Thyroid gland (tissue), 4 donors: ENCODE measurements at regions not wholly inside any gene's neighbourhood (a gene's known extent, or its start where the extent isn't known, plus 50 kb on each side); places are given as distances from the start of the nearest gene placed in this dataset.

ENCODE experiments used
- DNase-seq, 2 donors: peaks; one replicate each; pipeline ENCODE4 v3.0.0-alpha.2; 2019
- H3K27ac ChIP-seq, 3 donors: fragments of 200-600 bp; sonication (generic); 1 replicate in 2 of 3; 2 replicates in 1 of 3; pipeline ENCODE4 v1.5.1; 2016 to 2019; ENCODE audit warnings: mild to moderate bottlenecking in 1 of 3, moderate library complexity in 1 of 3
- H3K27me3 ChIP-seq: fragments of 200-600 bp; sonication (generic); one replicate; pipeline ENCODE4 v1.5.1; 2019
- H3K36me3 ChIP-seq, 2 donors: fragments of 200-600 bp; sonication (generic); one replicate each; pipeline ENCODE4 v1.5.1; 2016 to 2019
- H3K4me1 ChIP-seq, 2 donors: fragments of 200-600 bp; sonication (generic); one replicate each; pipeline ENCODE4 v1.5.1; 2017 to 2019
- H3K4me3 ChIP-seq, 3 donors: fragments of 200-600 bp; sonication (generic); replicated peaks in 1 of 3; 1 replicate in 2 of 3; 2 replicates in 1 of 3; pipeline ENCODE4 v1.5.1; 2016; ENCODE audit warnings: mild to moderate bottlenecking in 1 of 3
- H3K9me3 ChIP-seq: fragments of 200-600 bp; sonication (generic); one replicate; pipeline ENCODE4 v1.5.1; 2017
- POLR2A ChIP-seq, 2 donors: fragments of 450-650 bp; IDR thresholded peaks; one replicate each; pipeline ENCODE4 v1.6.1; 2017; ENCODE audit warnings: antibody characterized with exemption in 2 of 2, mild to moderate bottlenecking in 2 of 2, moderate library complexity in 1 of 2
- WGBS, 2 donors: methylation state at CpG; one replicate each; pipeline ENCODE4 v1.1.5; 2017; 5-methylcytosine and 5-hydroxymethylcytosine counted together
- intact Hi-C: fragments of 100-400 bp; cut with DNase I; formaldehyde crosslinking; loops from one replicate; pipeline ENCODE4 v1.15.1; 2023
- TF ChIP-seq, protein P1 (sequence below), 6 experiments: fragments of 200-600 bp in 3 of 6; fragments of 450-650 bp in 3 of 6; sonication (generic) in 3 of 6; IDR thresholded peaks; one replicate each; pipeline ENCODE4 v1.5.1; 2016 to 2019; ENCODE audit warnings: antibody characterized with exemption in 6 of 6, mild to moderate bottlenecking in 2 of 6, inconsistent platforms in 1 of 6, moderate library complexity in 1 of 6

DNA sequence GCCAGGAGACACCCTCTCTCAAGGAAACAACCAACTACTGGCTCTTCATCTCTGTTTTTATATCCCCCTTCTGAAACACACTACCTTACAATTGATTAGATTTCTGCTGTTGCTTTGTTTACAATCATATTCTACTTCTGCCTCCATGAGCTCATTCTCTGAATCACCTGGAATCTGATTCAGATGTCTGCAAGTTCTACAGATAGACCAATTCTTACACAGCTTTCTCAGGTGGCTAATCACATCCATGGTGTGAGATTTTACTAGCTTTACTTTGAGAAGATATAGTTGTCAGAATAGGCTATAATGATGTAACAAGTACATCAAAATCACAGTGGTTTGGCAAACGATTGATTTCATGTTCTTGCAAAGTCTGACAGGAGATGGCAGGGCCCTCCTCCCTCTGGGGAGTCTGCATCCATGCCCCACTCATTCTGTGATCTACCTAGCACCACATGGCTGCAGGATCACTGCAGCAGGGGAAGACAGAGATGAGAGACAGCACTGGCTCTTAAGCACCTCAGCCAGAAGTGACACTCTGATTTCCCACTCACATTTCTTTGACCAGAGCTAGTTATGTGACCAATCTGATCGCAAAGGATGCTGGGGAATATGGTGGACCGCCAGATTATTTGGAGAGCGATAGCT, 243.7 kb downstream of the FOXO1 start:
- Histone ChIP-seq H3K27me3 (no peaks in the 10 kb centered on the region), H3K36me3 (no peaks in the 10 kb centered on the region), H3K4me1 (no peaks in the 10 kb centered on the region), H3K27ac (no peak overlapping the region), H3K9me3 (no peaks in the 10 kb centered on the region), H3K4me3 (no peak overlapping the region)
- intact Hi-C loops = no loop called here
- 91 to 93% methylated on average over 4 of the region's 4 CpGs for WGBS, 2 donors
- no peak for DNase-seq
- no peak for TF ChIP-seq POLR2A (IDR thresholded peaks at IDR 0.05)
- TF ChIP-seq, protein P1, sequence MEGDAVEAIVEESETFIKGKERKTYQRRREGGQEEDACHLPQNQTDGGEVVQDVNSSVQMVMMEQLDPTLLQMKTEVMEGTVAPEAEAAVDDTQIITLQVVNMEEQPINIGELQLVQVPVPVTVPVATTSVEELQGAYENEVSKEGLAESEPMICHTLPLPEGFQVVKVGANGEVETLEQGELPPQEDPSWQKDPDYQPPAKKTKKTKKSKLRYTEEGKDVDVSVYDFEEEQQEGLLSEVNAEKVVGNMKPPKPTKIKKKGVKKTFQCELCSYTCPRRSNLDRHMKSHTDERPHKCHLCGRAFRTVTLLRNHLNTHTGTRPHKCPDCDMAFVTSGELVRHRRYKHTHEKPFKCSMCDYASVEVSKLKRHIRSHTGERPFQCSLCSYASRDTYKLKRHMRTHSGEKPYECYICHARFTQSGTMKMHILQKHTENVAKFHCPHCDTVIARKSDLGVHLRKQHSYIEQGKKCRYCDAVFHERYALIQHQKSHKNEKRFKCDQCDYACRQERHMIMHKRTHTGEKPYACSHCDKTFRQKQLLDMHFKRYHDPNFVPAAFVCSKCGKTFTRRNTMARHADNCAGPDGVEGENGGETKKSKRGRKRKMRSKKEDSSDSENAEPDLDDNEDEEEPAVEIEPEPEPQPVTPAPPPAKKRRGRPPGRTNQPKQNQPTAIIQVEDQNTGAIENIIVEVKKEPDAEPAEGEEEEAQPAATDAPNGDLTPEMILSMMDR (IDR thresholded peaks at IDR 0.05) = no peak

DNA sequence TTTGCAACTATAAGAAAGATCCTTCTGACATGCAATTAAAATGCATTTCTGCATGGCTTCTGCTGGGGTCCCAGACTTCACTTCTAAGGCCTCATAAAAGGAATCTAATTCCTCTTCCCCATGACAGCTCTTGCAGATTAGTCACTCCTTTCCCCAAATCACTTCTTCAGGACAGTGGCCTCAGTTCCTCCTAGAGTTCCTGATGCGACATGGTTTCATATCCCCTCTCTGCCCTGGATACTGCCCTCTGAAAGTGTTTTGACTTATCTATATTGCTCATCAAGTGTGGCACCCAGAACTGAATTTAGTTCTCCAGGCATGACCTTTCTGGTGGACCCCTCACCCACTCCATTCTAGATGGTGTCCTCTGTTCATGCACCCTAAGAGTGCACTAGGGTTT, 238.1 kb downstream of the FOXO1 start:
- 93 to 100% methylated on average over 1 of the region's 1 CpG for WGBS, 2 donors
- no peak overlapping the region for H3K27ac ChIP-seq
- DNase-seq = no peak
- H3K4me1 ChIP-seq = peaks cover 0 to 7% of the 10 kb centered on the region in 2 donors
- no peaks in the 10 kb centered on the region for H3K9me3 ChIP-seq
- H3K36me3 ChIP-seq = no peaks in the 10 kb centered on the region
- no peak overlapping the region for H3K4me3 ChIP-seq
- TF ChIP-seq POLR2A (IDR thresholded peaks at IDR 0.05) = no peak
- TF ChIP-seq, protein P1 (IDR thresholded peaks at IDR 0.05) = no peak
- intact Hi-C loops = no loop called here
- no peaks in the 10 kb centered on the region for H3K27me3 ChIP-seq

DNA sequence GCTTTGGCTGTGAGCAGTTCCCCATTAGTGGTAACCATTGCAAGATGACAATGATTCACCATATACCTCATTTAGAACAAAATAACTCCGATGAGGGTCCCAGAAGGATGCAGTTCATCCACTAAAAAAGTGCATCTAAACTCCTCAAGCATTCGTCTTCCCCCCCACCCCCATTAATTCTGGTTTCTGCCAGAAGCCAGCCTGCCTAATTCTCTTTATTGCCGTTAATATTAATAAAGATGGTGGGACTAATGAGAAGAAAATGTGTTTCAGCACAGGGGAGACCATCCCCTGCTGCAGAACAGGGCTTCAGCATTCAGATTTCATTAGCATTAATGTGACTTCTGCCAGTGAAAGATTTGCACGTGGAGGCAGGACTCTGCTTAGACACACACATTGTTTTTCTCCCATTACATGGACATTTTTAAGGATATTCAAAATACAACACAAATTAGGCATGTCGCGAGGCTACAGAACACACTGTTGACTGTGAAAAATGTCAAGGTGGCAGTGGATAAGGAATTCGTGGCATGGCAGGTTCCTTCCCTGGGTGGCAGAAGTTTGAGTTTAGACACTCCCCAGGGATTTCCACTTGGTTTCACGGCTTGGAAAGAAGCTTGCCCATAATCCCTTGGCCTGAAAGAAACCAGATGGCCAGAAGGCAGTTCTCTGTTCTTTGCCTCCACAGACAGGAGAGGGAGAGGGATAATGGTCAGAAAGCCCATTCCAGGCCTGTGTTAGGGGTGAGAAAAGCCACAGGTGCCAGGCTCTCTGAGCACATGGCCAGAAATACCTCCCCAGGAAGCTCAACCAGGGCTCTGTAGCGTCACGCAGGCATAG, 236.5 kb downstream of the FOXO1 start:
- Histone ChIP-seq H3K9me3 (no peaks in the 10 kb centered on the region), H3K4me1 (peaks cover 0 to 7% of the 10 kb centered on the region in 2 donors), H3K4me3 (no peak overlapping the region), H3K36me3 (no peaks in the 10 kb centered on the region), H3K27me3 (no peaks in the 10 kb centered on the region), H3K27ac (no peak overlapping the region)
- TF ChIP-seq, protein P1 (IDR thresholded peaks at IDR 0.05) = no peak
- TF ChIP-seq POLR2A (IDR thresholded peaks at IDR 0.05) = no peak
- intact Hi-C loops = no loop called here
- 90 to 92% methylated on average over 10 of the region's 10 CpGs for WGBS, 2 donors
- no peak for DNase-seq

GRCh38 chr13:40432018-40432978, 234.1 kb downstream of the FOXO1 start:
- H3K4me3 ChIP-seq = no peak overlapping the region
- H3K36me3 ChIP-seq = no peaks in the 10 kb centered on the region
- H3K27me3 ChIP-seq = no peaks in the 10 kb centered on the region
- TF ChIP-seq POLR2A (IDR thresholded peaks at IDR 0.05) = no peak
- TF ChIP-seq, protein P1 (IDR thresholded peaks at IDR 0.05) = no peak
- DNase-seq = no peak
- 86% methylated on average over 5 of the region's 5 CpGs for WGBS, 2 donors
- H3K27ac ChIP-seq = no peak overlapping the region
- intact Hi-C loops = no loop called here
- H3K9me3 ChIP-seq = no peaks in the 10 kb centered on the region
- peaks cover 0 to 7% of the 10 kb centered on the region in 2 donors for H3K4me1 ChIP-seq
